OCI-LY3 (cell line): ENCODE measurements at regions not wholly inside any gene's neighbourhood (a gene's known extent, or its start where the extent isn't known, plus 50 kb on each side); places are given as distances from the start of the nearest gene placed in this dataset.

ENCODE experiments used
- CTCF ChIP-seq: fragments of 200-600, 300-600 bp; sonication (generic); IDR thresholded peaks from 2 replicates; pipeline ENCODE4 v1.5.1; 2014; ENCODE audit warnings: antibody characterized with exemption, low read length, low read depth
- EZH2phosphoT487 ChIP-seq: fragments of 200-600 bp; shearing (Covaris generic); IDR thresholded peaks from 2 replicates; pipeline ENCODE4 v1.6.1; 2018; ENCODE audit warnings: antibody characterized with exemption, mixed run types, low read depth

DNA sequence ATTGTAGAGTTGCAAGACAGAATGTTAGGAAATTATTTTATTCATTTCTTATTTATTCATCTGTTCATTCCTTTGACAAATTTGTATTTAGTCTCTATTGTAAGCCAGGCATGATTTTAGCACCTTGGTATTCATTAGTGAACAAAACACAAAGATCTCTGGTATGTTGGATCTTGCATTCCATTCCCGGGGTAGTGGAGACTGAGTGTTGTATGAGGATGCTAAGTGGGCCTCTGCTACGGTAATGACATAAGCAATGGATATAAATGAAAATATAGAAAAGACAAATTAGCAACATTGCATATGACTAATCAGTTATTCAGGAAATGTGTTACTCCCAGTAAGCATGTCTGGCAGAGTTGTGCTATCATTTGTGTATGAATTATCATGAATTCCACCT, 449.3 kb downstream of the PCDH17 start:
- no peak for TF ChIP-seq CTCF
- TF ChIP-seq EZH2phosphoT487 = no peak
